WTC11 (cell line): ENCODE measurements at regions not wholly inside any gene's neighbourhood (a gene's known extent, or its start where the extent isn't known, plus 50 kb on each side); places are given as distances from the start of the nearest gene placed in this dataset.

Experiments used
- ATAC-seq: fragments of 200-7000 bp; cut with Tn5 transposase; 2 replicates; pipeline ENCODE4 v1.10.0; 2021; ENCODE audit warnings: mild to moderate bottlenecking, moderate library complexity
- CTCF ChIA-PET: fragments of 300-600 bp; sonication (Branson Sonifier 250); formaldehyde crosslinking; loops from one replicate; lab custom pipeline; 2021; ENCODE audit warnings: antibody characterized with exemption; lab: Charles Lee
- POLR2A ChIA-PET: fragments of 350-600 bp; sonication (Branson Sonifier 250); formaldehyde crosslinking; loops from one replicate; lab custom pipeline; 2021; ENCODE audit warnings: antibody characterized with exemption; lab: Charles Lee
- DNase-seq: peaks from one replicate; pipeline ENCODE4 v3.0.0; 2021; ENCODE audit warnings: low spot score
- H3K27ac Mint-ChIP-seq: 2 replicates; pipeline ENCODE4 v1.8.0; 2021; ENCODE audit warnings: mixed read lengths
- H3K27me3 Mint-ChIP-seq: 2 replicates; pipeline ENCODE4 v1.8.0; 2021; ENCODE audit warnings: low read depth, mild to moderate bottlenecking, moderate library complexity, mixed read lengths
- H3K36me3 Mint-ChIP-seq: 2 replicates; pipeline ENCODE4 v1.8.0; 2021; ENCODE audit warnings: mixed read lengths
- H3K4me1 Mint-ChIP-seq: 2 replicates; pipeline ENCODE4 v1.8.0; 2022; ENCODE audit warnings: mixed read lengths
- H3K4me3 Mint-ChIP-seq: 2 replicates; pipeline ENCODE4 v1.8.0; 2021; ENCODE audit warnings: mild to moderate bottlenecking, moderate library complexity, mixed read lengths
- H3K9me3 Mint-ChIP-seq: 2 replicates; pipeline ENCODE4 v1.8.0; 2021; ENCODE audit warnings: mixed read lengths
- EMX1 ChIP-seq: fragments of 250-450 bp; sonication (Bioruptor Pico); IDR thresholded peaks from 2 replicates; pipeline ENCODE4 v1.8.0; 2021; ENCODE audit warnings: mild to moderate bottlenecking
- ESRRA ChIP-seq: sonication (generic); formaldehyde crosslinking; IDR thresholded peaks from 2 replicates; pipeline ENCODE4 v1.8.1; 2022; ENCODE audit warnings: mild to moderate bottlenecking, missing genetic modification reagents, borderline replicate concordance
- MYBL2 ChIP-seq: sonication (generic); formaldehyde crosslinking; IDR thresholded peaks from 2 replicates; pipeline ENCODE4 v1.8.1; 2023; ENCODE audit warnings: mild to moderate bottlenecking, moderate library complexity, missing genetic modification reagents
- OVOL2 ChIP-seq: fragments of 250-450 bp; sonication (Bioruptor Pico); IDR thresholded peaks from 2 replicates; pipeline ENCODE4 v1.9.0; 2021; ENCODE audit warnings: mild to moderate bottlenecking, borderline replicate concordance
- SMAD4 ChIP-seq: sonication (generic); formaldehyde crosslinking; IDR thresholded peaks from 2 replicates; pipeline ENCODE4 v1.8.0; 2022; ENCODE audit warnings: mild to moderate bottlenecking, missing genetic modification reagents
- TP53 ChIP-seq: sonication (generic); formaldehyde crosslinking; IDR thresholded peaks from 2 replicates; pipeline ENCODE4 v1.8.1; 2023; ENCODE audit warnings: mild to moderate bottlenecking, missing genetic modification reagents
- ZNF138 ChIP-seq: sonication (generic); formaldehyde crosslinking; conservative IDR thresholded peaks from 2 replicates; pipeline ENCODE4 v1.8.1; 2022; ENCODE audit warnings: mild to moderate bottlenecking, moderate library complexity, missing genetic modification reagents
- ZNF416 ChIP-seq: fragments of 250-450 bp; sonication (Bioruptor Pico); IDR thresholded peaks from 2 replicates; pipeline ENCODE4 v1.9.0; 2021; ENCODE audit warnings: mild to moderate bottlenecking, inconsistent platforms
- TF ChIP-seq, protein P1 (sequence below): sonication (generic); formaldehyde crosslinking; conservative IDR thresholded peaks from 2 replicates; pipeline ENCODE4 v1.8.1; 2023; ENCODE audit warnings: mild to moderate bottlenecking, low read depth, missing genetic modification reagents, moderate library complexity
- TF ChIP-seq, protein P2 (sequence below): sonication (generic); formaldehyde crosslinking; IDR thresholded peaks from 2 replicates; pipeline ENCODE4 v1.8.1; 2023; ENCODE audit warnings: mild to moderate bottlenecking, missing genetic modification reagents
- TF ChIP-seq, protein P3 (sequence below): fragments of 250-450 bp; sonication (Bioruptor Pico); conservative IDR thresholded peaks from 2 replicates; pipeline ENCODE4 v1.9.0; 2021; ENCODE audit warnings: mild to moderate bottlenecking
- TF ChIP-seq, protein P4 (sequence below): sonication (generic); formaldehyde crosslinking; IDR thresholded peaks from 2 replicates; pipeline ENCODE4 v1.8.0; 2023; ENCODE audit warnings: mild to moderate bottlenecking, missing genetic modification reagents
- TF ChIP-seq, protein P5 (sequence below): sonication (generic); formaldehyde crosslinking; IDR thresholded peaks from 2 replicates; pipeline ENCODE4 v1.8.1; 2022; ENCODE audit warnings: missing genetic modification reagents, borderline replicate concordance
- TF ChIP-seq, protein P6 (sequence below): fragments of 250-450 bp; sonication (Bioruptor Pico); IDR thresholded peaks from 2 replicates; pipeline ENCODE4 v1.9.0; 2021; ENCODE audit warnings: moderate library complexity, mild to moderate bottlenecking, inconsistent platforms, borderline replicate concordance
- TF ChIP-seq, protein P7 (sequence below): sonication (generic); formaldehyde crosslinking; IDR thresholded peaks from 2 replicates; pipeline ENCODE4 v1.8.1; 2023; ENCODE audit warnings: mild to moderate bottlenecking, missing genetic modification reagents, moderate library complexity
- TF ChIP-seq, protein P8 (sequence below): sonication (generic); formaldehyde crosslinking; IDR thresholded peaks from 2 replicates; pipeline ENCODE4 v1.8.0; 2022; ENCODE audit warnings: mild to moderate bottlenecking, missing genetic modification reagents
- TF ChIP-seq, protein P9 (sequence below): sonication (generic); formaldehyde crosslinking; IDR thresholded peaks from 2 replicates; pipeline ENCODE4 v1.8.1; 2022; ENCODE audit warnings: mild to moderate bottlenecking, moderate library complexity, missing genetic modification reagents
- TF ChIP-seq, protein P10 (sequence below): sonication (generic); formaldehyde crosslinking; IDR thresholded peaks from 2 replicates; pipeline ENCODE4 v1.8.1; 2023; ENCODE audit warnings: mild to moderate bottlenecking, moderate library complexity, missing genetic modification reagents

DNA sequence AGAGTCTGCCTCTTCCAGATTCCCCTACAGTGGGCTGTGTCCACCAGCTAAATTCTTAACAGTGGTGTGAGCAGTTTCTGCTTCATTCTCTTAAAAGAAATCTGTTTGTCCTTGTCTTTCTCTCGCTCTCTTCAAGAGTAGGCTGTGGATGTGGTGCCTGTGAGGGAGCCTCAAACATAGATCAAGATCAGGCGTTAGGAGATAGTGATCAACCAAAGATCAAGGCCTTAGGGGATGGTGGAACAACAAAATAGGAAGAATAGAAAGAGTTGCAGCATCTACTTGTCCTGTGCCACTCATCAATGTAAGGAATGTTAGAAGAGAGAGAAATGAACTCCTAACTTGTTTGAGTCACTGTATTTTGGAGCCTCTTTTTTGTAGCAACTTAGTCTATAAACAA is 144.2 kb downstream of the AASDH start (continued):
- TF ChIP-seq, protein P1, sequence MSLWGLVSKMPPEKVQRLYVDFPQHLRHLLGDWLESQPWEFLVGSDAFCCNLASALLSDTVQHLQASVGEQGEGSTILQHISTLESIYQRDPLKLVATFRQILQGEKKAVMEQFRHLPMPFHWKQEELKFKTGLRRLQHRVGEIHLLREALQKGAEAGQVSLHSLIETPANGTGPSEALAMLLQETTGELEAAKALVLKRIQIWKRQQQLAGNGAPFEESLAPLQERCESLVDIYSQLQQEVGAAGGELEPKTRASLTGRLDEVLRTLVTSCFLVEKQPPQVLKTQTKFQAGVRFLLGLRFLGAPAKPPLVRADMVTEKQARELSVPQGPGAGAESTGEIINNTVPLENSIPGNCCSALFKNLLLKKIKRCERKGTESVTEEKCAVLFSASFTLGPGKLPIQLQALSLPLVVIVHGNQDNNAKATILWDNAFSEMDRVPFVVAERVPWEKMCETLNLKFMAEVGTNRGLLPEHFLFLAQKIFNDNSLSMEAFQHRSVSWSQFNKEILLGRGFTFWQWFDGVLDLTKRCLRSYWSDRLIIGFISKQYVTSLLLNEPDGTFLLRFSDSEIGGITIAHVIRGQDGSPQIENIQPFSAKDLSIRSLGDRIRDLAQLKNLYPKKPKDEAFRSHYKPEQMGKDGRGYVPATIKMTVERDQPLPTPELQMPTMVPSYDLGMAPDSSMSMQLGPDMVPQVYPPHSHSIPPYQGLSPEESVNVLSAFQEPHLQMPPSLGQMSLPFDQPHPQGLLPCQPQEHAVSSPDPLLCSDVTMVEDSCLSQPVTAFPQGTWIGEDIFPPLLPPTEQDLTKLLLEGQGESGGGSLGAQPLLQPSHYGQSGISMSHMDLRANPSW (CRISPR knock-in tag), result no peak
- TF ChIP-seq, protein P2, sequence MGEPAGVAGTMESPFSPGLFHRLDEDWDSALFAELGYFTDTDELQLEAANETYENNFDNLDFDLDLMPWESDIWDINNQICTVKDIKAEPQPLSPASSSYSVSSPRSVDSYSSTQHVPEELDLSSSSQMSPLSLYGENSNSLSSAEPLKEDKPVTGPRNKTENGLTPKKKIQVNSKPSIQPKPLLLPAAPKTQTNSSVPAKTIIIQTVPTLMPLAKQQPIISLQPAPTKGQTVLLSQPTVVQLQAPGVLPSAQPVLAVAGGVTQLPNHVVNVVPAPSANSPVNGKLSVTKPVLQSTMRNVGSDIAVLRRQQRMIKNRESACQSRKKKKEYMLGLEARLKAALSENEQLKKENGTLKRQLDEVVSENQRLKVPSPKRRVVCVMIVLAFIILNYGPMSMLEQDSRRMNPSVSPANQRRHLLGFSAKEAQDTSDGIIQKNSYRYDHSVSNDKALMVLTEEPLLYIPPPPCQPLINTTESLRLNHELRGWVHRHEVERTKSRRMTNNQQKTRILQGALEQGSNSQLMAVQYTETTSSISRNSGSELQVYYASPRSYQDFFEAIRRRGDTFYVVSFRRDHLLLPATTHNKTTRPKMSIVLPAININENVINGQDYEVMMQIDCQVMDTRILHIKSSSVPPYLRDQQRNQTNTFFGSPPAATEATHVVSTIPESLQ (CRISPR knock-in tag), result no peak

DNA sequence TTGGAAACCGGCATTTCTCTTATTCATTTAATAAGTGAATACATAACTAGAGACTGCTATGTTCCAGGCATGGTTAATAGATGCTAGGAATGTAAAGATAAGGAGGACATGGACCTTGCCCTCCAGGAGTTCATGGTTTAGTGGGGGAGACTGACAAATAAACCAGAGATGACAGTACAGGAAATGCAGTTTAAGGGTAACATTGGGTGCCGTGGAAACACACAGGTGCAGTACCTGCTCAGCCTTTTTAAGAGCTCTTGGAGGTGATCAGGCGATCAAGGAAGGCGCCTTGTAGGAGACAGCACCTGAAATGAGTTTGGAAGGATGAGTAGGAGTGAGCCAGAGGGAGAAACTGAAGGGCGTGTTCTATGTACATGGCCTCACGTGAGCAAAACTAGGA is 145.8 kb downstream of the AASDH start:
- CTCF ChIA-PET, result no interaction called here
- H3K4me1 Mint-ChIP-seq, result peaks cover 21% of the 10 kb centered on the region
- TF ChIP-seq, protein P3, sequence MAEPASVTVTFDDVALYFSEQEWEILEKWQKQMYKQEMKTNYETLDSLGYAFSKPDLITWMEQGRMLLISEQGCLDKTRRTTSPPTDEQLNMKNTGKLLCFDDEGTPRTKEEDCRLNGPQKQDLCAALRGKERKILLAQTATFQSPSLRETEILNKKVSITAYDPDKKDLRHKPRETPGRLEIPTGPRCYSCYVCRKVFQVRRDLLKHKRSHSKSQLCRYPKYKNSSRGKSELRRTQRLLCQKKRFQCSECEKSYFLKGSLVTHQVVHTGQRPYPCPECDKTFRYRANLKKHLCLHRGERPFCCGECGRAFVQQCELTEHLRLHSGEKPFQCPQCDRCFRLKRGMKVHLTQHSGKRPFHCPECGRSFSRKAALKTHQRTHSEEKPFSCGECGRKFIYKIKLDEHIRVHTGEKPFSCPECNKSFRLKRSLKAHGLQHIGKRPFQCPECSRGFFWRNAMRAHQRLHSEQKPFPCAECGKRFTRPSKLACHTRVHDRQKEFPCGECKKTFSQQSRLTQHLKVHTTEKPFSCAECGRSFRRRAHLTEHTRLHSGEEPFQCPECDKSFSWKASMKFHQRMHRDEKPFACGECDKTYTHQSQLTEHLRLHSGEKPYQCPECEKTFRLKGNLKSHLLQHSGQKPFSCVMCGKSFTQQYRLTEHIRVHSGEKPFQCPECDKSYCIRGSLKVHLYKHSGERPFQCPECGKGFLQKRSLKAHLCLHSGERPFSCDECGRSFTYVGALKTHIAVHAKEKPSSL, result no peak
- TF ChIP-seq ESRRA (CRISPR knock-in tag) (no peak), TP53 (no peak), ZNF138 (CRISPR knock-in tag) (no peak), SMAD4 (CRISPR knock-in tag) (no peak), ZNF416 (CRISPR knock-in tag) (no peak), MYBL2 (CRISPR knock-in tag) (no peak), EMX1 (no peak), OVOL2 (CRISPR knock-in tag) (no peak)
- TF ChIP-seq, protein P4, sequence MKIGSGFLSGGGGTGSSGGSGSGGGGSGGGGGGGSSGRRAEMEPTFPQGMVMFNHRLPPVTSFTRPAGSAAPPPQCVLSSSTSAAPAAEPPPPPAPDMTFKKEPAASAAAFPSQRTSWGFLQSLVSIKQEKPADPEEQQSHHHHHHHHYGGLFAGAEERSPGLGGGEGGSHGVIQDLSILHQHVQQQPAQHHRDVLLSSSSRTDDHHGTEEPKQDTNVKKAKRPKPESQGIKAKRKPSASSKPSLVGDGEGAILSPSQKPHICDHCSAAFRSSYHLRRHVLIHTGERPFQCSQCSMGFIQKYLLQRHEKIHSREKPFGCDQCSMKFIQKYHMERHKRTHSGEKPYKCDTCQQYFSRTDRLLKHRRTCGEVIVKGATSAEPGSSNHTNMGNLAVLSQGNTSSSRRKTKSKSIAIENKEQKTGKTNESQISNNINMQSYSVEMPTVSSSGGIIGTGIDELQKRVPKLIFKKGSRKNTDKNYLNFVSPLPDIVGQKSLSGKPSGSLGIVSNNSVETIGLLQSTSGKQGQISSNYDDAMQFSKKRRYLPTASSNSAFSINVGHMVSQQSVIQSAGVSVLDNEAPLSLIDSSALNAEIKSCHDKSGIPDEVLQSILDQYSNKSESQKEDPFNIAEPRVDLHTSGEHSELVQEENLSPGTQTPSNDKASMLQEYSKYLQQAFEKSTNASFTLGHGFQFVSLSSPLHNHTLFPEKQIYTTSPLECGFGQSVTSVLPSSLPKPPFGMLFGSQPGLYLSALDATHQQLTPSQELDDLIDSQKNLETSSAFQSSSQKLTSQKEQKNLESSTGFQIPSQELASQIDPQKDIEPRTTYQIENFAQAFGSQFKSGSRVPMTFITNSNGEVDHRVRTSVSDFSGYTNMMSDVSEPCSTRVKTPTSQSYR (CRISPR knock-in tag), result no peak
- TF ChIP-seq, protein P5, sequence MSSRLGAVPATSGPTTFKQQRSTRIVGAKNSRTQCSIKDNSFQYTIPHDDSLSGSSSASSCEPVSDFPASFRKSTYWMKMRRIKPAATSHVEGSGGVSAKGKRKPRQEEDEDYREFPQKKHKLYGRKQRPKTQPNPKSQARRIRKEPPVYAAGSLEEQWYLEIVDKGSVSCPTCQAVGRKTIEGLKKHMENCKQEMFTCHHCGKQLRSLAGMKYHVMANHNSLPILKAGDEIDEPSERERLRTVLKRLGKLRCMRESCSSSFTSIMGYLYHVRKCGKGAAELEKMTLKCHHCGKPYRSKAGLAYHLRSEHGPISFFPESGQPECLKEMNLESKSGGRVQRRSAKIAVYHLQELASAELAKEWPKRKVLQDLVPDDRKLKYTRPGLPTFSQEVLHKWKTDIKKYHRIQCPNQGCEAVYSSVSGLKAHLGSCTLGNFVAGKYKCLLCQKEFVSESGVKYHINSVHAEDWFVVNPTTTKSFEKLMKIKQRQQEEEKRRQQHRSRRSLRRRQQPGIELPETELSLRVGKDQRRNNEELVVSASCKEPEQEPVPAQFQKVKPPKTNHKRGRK (CRISPR knock-in tag), result no peak
- TF ChIP-seq, protein P6, sequence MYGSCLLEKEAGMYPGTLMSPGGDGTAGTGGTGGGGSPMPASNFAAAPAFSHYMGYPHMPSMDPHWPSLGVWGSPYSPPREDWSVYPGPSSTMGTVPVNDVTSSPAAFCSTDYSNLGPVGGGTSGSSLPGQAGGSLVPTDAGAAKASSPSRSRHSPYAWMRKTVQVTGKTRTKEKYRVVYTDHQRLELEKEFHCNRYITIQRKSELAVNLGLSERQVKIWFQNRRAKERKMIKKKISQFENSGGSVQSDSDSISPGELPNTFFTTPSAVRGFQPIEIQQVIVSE (CRISPR knock-in tag), result no peak
- TF ChIP-seq, protein P7, sequence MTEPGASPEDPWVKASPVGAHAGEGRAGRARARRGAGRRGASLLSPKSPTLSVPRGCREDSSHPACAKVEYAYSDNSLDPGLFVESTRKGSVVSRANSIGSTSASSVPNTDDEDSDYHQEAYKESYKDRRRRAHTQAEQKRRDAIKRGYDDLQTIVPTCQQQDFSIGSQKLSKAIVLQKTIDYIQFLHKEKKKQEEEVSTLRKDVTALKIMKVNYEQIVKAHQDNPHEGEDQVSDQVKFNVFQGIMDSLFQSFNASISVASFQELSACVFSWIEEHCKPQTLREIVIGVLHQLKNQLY (CRISPR knock-in tag), result no peak
- TF ChIP-seq, protein P8, sequence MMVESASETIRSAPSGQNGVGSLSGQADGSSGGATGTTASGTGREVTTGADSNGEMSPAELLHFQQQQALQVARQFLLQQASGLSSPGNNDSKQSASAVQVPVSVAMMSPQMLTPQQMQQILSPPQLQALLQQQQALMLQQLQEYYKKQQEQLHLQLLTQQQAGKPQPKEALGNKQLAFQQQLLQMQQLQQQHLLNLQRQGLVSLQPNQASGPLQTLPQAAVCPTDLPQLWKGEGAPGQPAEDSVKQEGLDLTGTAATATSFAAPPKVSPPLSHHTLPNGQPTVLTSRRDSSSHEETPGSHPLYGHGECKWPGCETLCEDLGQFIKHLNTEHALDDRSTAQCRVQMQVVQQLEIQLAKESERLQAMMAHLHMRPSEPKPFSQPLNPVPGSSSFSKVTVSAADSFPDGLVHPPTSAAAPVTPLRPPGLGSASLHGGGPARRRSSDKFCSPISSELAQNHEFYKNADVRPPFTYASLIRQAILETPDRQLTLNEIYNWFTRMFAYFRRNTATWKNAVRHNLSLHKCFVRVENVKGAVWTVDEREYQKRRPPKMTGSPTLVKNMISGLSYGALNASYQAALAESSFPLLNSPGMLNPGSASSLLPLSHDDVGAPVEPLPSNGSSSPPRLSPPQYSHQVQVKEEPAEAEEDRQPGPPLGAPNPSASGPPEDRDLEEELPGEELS (CRISPR knock-in tag), result no peak
- TF ChIP-seq, protein P9, sequence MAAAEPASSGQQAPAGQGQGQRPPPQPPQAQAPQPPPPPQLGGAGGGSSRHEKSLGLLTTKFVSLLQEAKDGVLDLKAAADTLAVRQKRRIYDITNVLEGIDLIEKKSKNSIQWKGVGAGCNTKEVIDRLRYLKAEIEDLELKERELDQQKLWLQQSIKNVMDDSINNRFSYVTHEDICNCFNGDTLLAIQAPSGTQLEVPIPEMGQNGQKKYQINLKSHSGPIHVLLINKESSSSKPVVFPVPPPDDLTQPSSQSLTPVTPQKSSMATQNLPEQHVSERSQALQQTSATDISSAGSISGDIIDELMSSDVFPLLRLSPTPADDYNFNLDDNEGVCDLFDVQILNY, result no peak
- TF ChIP-seq, protein P10, sequence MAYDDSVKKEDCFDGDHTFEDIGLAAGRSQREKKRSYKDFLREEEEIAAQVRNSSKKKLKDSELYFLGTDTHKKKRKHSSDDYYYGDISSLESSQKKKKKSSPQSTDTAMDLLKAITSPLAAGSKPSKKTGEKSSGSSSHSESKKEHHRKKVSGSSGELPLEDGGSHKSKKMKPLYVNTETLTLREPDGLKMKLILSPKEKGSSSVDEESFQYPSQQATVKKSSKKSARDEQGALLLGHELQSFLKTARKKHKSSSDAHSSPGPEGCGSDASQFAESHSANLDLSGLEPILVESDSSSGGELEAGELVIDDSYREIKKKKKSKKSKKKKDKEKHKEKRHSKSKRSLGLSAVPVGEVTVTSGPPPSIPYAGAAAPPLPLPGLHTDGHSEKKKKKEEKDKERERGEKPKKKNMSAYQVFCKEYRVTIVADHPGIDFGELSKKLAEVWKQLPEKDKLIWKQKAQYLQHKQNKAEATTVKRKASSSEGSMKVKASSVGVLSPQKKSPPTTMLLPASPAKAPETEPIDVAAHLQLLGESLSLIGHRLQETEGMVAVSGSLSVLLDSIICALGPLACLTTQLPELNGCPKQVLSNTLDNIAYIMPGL (CRISPR knock-in tag), result no peak
- no peaks in the 10 kb centered on the region for H3K36me3 Mint-ChIP-seq
- H3K27me3 Mint-ChIP-seq, result no peaks in the 10 kb centered on the region
- no peak overlapping the region for H3K27ac Mint-ChIP-seq
- no peak for ATAC-seq
- POLR2A ChIA-PET, result no interaction called here
- H3K9me3 Mint-ChIP-seq, result no peaks in the 10 kb centered on the region
- no peak for DNase-seq
- no peak overlapping the region for H3K4me3 Mint-ChIP-seq
